HG03558 (cell line): ENCODE measurements at regions not wholly inside any gene's neighbourhood (a gene's known extent, or its start where the extent isn't known, plus 50 kb on each side); places are given as distances from the start of the nearest gene placed in this dataset.

ENCODE experiments used
- ATAC-seq: cut with Tn5 transposase; IDR thresholded peaks from one replicate; pipeline ENCODE4 v1.9.1; 2021; ENCODE audit warnings: moderate number of reproducible peaks; ENCODE audit not compliant: unreplicated experiment; ENCODE audit errors: extremely low read depth

DNA sequence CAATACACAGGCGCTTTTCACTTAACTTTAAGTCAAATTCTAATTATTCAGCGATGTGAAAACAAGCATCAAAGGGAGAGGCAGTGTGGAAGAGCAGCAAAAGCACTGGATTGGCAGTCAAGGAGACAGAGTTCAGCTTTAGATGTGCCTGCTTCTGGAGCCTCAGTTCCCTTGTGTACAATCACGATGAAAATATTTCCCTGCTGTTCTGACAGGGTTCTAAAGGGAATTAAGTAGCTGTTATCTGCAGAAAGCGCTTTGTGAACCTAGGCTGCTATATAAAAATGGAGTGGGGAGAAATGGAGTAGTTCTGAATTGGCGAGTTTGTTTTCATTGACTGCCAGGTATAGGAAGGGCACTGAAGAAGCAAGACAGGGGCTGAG is 237.8 kb upstream of the SP8 start:
- no peak for ATAC-seq

DNA sequence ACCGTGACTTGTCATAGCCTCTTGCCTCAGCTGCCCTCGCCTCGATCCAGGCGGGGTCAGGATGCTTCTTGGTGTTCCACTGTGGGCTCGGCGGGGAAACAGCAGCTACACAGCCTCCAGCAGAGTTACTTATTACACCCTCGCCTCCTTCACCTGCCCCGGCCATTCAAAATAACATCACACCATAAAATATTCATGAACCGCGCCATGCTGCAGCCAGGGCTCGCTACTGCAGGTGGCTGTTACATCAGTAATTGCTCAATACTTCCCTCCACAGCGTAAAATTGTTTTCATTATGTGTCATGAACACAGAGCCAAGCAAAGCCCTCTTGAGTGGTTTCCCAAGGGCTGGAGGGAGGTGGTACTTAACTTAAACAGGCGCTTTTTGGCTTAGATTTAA is 241.5 kb upstream of the SP8 start:
- ATAC-seq, result no peak

DNA sequence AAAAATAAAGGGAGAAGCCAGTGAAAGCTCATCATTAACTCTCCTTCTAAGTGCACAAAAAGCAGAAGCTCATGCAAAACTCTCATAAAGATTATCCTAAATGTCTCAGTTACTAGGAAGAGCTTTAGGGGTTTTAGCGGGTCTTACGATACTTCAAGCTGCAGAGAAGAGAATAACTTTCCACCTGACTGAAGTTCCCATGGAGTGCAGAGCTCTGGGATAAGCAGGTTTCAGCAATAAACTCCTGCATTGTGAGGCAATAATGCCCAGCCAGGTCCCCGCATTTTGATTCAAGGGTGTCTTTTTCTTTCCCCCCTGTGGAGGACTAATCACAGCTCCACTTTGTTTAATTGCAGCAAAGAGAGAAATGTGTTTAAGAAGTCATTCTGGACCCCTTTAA is 241.9 kb upstream of the SP8 start:
- no peak for ATAC-seq

DNA sequence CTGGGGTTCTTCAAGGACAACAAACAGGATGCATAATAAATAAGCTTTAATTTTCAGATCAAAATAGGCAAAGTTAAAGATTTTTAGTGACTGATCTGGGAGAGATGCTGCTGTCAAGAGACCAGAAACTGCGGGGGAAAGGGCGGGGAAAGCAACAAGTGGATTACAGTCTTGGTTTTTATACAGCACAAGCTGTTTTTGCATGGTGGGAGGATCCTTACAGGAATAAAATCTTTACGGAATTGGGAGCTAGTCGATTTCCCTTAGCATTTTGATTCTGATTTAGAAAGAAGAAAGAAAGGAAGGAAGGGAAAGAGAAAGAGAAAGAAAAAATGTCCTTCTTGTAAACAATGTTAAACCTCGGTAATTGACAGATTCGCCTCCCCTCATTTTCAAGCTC is 242.3 kb upstream of the SP8 start:
- ATAC-seq, result no peak

DNA sequence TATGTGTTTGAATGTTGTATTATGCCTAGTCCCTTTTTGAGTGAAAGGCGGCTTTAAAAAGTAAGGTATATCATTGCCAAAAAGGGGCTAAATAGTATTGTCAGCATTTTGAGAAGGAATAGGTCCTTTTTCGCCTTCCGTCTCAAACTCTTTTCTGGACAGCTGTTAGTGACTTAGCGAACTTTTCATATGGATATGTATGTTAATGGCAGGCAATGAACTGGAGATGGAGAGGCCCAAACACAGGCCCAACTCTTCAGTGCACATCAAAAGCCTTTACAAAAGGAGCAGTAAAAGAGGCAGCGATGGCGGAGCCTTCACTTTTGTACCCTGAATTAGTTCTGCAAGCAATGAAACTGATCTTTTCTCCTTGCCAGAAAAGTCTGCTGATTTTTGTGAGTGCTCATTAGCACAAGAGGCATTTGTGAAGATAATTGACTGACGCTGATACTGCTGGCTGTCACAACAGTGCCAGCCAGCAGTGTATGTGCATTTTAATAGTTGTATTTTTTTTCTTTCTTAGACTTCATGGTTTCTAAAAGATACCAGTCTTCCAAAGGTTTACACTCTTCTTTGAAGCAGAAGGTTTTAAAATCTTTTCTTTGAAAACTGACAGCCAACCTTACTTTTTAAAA is 243.7 kb upstream of the SP8 start:
- no peak for ATAC-seq

- ATAC-seq, result no peak
These were observed 254.6 kb upstream of the SP8 start for GRCh38 chr7:21041252-21041651.

- ATAC-seq, result no peak
These were observed 255.0 kb upstream of the SP8 start for GRCh38 chr7:21041666-21042065.

GRCh38 chr7:21044384-21044783 is 257.7 kb upstream of the SP8 start:
- no peak for ATAC-seq

DNA sequence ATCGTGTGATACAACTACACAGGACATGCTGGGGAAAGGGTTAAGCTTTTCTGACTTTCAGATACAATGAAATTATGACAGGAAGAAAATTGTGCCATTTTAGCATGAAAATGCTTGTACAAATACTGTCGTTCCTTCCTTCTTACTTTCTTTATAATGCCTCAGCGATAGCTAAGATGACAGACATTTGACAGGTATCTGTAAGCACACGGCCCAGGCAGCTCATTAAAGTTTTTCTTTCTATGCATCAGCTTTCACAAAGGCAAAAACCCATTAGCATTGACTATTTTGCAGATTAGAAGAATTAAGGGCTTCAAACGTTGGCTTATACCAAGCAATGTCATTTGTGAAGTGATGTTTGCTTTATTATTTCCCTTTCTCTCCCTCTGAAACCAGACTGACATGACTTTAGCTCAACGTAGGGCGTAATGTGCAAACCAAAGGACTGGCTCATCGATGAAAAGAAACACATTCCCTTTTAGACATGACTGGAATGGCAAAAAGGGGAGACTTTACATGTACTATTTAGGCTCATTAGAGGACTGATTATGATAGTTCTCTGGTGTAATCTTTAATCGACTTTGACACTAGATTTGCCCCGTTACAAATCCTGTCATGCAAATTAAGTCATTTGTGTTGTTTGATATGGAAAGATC is 258.4 kb upstream of the SP8 start:
- no peak for ATAC-seq

GRCh38 chr7:21051865-21052264 is 265.2 kb upstream of the SP8 start:
- ATAC-seq, result no peak

GRCh38 chr7:21054427-21055112 is 267.9 kb upstream of the SP8 start:
- ATAC-seq, result no peak

GRCh38 chr7:21059069-21059468 is 272.4 kb upstream of the SP8 start:
- no peak for ATAC-seq

GRCh38 chr7:21063106-21063505 is 276.4 kb upstream of the SP8 start:
- ATAC-seq, result no peak

DNA sequence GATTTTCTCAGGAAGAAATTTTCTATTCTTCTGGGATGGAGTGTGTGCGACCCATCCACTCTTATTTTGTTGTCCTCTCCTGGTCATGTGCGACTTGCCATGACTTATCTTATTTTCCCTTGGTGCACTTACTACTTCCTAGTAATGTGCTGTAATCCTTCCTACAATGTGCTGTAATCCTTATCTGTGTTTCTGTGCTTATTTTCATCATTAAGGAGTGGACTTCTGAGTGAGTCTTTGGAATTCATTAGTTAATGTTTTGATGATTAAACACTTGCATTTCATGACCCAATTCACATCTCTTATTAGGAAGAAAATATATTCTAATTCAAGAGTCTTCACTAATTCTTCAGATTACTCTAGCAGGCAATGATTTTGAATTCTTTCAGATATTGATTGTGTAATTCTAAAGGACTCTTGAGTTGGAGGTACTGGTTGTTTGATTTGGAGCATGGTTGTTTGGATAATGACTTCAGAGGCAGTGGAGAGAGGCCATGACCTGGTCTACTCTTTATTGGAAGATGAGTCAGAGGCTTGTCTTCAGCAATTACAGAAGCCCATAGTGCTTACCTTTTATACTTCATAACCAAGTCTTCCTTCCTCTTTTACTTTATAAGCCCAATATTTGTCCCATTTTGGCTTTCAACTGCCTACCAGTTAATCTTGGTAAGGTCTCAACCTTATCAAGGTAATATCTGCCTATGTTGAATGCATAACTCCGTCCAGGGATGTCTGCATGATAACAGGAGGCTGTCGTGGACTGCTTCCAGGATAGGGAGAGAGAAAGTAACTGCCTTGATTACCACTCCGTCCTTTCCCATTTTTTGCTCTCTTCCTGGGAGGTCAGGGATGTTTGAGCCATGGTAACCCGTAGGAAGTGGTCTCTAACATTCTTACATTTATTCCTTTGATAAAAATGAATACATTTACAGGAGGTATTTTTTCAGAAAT is 278.3 kb upstream of the SP8 start:
- no peak for ATAC-seq

- no peak for ATAC-seq
These were observed 279.5 kb upstream of the SP8 start for GRCh38 chr7:21066221-21066620.

GRCh38 chr7:21067216-21067615 is 280.5 kb upstream of the SP8 start:
- no peak for ATAC-seq

DNA sequence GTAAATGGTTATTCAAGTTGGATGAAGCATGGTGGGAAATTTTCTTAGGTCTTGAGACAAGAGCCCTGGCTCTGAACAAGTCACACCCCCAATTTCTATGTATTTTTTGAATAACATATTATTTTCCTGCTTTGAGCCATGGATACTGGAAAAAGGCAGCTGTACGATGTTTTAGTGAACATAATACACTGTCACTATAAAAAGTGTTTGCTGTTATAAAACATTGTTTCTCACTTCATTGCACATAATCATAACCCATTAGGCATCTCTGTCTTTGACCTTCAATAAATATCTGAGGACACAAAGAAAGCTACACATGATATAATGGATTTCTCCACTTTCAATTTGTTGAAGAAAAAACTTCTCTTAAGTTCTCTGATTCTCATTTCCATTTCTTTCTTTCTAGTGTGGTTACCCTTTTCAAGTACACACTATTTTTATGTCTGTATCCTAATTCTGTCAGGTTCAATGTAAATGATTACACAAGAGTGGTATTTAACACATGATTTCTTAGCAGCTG is 283.9 kb upstream of the SP8 start:
- no peak for ATAC-seq

GRCh38 chr7:21071561-21072501 is 285.1 kb upstream of the SP8 start:
- no peak for ATAC-seq

- ATAC-seq, result no peak
These were observed 289.4 kb upstream of the SP8 start for GRCh38 chr7:21076054-21076453.
